ENCODE measurements at regions not wholly inside any gene's neighbourhood (a gene's known extent, or its start where the extent isn't known, plus 50 kb on each side); places are given as distances from the start of the nearest gene placed in this dataset.

DNA sequence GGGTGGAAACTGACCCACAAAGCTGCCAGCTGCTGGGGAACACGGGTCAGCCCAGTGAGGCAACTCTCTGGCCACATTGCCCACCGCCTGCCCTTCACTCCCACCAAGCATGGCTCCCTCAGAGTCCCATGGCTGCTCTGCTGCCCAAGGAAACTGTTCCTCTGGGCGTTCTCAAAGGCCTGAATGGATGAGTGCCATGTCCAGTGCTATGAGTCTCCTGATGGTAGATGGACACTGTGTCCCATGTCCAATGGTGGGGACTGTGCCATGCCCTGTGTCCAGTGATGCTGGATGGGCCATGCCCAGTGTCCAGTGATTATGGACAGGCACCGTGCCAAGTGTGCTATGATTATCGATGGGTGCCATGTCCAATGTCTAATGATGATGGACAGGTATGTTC, 88.8 kb downstream of the ANKRD10 start:
- no peak overlapping the region for H2AFZ ChIP-seq (ENCODE audit: low read length)
- no peaks in the 10 kb centered on the region for H3K79me2 ChIP-seq (ENCODE audit: insufficient read depth, low read length)
- no peak overlapping the region for H3K9ac ChIP-seq (ENCODE audit: insufficient read depth, low read depth, low read length)
- intact Hi-C loops (cut with micrococcal nuclease; ENCODE audit: unreplicated experiment) (loop anchor here (10.0 kb wide), 1 partner anchor 99 kb away; no protein-coding TSS in a partner anchor), in situ Hi-C loops (cut with HindIII; ENCODE audit: extremely low pct_ligation_motif_present, low pct_unique_long_range_greater_than_20kb) (no loop called here)
- no peak overlapping the region for H3K27ac ChIP-seq (ENCODE audit: extremely low read length, insufficient read depth, low read length)
- H3K27me3 ChIP-seq (ENCODE audit: control insufficient read depth in 1 of 2, insufficient read depth in 2 of 2, low read length in 2 of 2), result peaks cover 0 to 10% of the 10 kb centered on the region in 2 experiments; a peak in 1 of 5 replicates
- H3K4me1 ChIP-seq (ENCODE audit: insufficient read depth, low read length), result no peaks in the 10 kb centered on the region
- TF ChIP-seq PHB2 (IDR thresholded peaks at IDR 0.05; ENCODE audit: partially characterized antibody) (no peak), HOXD1 (CRISPR knock-in tag; IDR thresholded peaks at IDR 0.05) (no peak), ZNF766 (CRISPR knock-in tag; IDR thresholded peaks at IDR 0.05; ENCODE audit: borderline replicate concordance) (no peak), ZNF382 (CRISPR knock-in tag; IDR thresholded peaks at IDR 0.05; ENCODE audit: borderline replicate concordance) (no peak), NCOA1 (CRISPR knock-in tag; IDR thresholded peaks at IDR 0.05) (no peak), ZNF567 (CRISPR knock-in tag; IDR thresholded peaks at IDR 0.05; ENCODE audit: borderline replicate concordance) (no peak), ZSCAN29 (CRISPR knock-in tag; conservative IDR thresholded peaks at IDR 0.05) (no peak), ZNF142 (CRISPR knock-in tag; IDR thresholded peaks at IDR 0.05) (no peak), SPEN (CRISPR knock-in tag; IDR thresholded peaks at IDR 0.05; ENCODE audit: low read depth) (no peak), MTA1 (CRISPR knock-in tag; IDR thresholded peaks at IDR 0.05; ENCODE audit: borderline replicate concordance) (no peak)
- TF ChIP-seq, protein P1, sequence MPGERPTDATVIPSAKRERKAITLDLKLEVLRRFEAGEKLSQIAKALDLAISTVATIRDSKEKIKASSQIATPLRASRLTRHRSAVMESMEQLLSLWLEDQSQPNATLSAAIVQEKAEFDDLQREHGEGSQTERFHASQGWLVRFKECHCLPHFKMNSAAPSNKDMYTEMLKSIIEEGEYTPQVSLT (CRISPR knock-in tag; IDR thresholded peaks at IDR 0.05; ENCODE audit: borderline replicate concordance, low read depth), result no peak
- TF ChIP-seq, protein P2, sequence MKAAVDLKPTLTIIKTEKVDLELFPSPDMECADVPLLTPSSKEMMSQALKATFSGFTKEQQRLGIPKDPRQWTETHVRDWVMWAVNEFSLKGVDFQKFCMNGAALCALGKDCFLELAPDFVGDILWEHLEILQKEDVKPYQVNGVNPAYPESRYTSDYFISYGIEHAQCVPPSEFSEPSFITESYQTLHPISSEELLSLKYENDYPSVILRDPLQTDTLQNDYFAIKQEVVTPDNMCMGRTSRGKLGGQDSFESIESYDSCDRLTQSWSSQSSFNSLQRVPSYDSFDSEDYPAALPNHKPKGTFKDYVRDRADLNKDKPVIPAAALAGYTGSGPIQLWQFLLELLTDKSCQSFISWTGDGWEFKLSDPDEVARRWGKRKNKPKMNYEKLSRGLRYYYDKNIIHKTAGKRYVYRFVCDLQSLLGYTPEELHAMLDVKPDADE (CRISPR knock-in tag; IDR thresholded peaks at IDR 0.05), result no peak
- BruUV-seq (replicated peaks), result no TSS peak
- H4K20me1 ChIP-seq (ENCODE audit: insufficient read depth, low read length), result no peaks in the 10 kb centered on the region
- ChIA-PET POLR2A (no interaction called here), CTCF (ENCODE audit: low intra/inter-chr PET ratio, low total read pairs) (no interaction called here)
- H3K4me3 ChIP-seq (replicated peaks in 1 of 3; ENCODE audit: insufficient read depth in 1 of 3, low read depth in 2 of 3, low read length in 3 of 3), result no peak overlapping the region
- no peaks in the 10 kb centered on the region for H3K9me3 ChIP-seq (ENCODE audit: low read length)
- FAIRE-seq, result no peak
- no peaks in the 10 kb centered on the region for H3K36me3 ChIP-seq (replicated peaks in 1 of 2; ENCODE audit: control insufficient read depth in 1 of 2, insufficient read depth in 2 of 2, low read length in 2 of 2)
- DNase-seq (ENCODE audit: low spot score), result no peak
- ATAC-seq, result no peak
- WGBS (ENCODE audit: low lambda C conversion rate), result 48% methylated on average over 2 of the region's 5 CpGs
- H3K4me2 ChIP-seq (ENCODE audit: low read depth, low read length), result no peak overlapping the region

All from HepG2 (cell line).